RKO (cell line): ENCODE measurements at regions not wholly inside any gene's neighbourhood (a gene's known extent, or its start where the extent isn't known, plus 50 kb on each side); places are given as distances from the start of the nearest gene placed in this dataset.

Experiments used
- DNase-seq: peaks from one replicate; pipeline ENCODE4 v3.0.0-alpha.2; 2016; ENCODE audit warnings: low spot score

DNA sequence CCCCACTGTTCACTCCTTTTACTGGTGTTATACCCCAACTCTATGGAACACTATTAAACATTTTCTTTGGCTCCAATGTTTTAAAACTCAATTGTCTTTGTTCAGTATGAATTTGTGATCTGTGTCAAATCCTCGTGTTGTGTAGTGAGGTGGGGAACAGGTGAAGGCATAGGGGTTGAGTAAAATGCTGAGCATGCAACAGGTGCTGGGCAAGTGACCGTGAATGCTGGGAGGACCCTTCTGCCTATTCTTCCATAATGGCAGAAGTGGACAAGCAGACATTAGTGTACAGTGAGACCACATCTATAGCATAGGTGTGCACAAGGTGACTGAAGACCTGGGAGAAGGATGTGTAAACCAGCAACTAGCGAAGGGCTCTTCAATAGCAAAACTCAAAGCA is 1188.0 kb downstream of the UQCRFS1 start:
- no peak for DNase-seq

DNA sequence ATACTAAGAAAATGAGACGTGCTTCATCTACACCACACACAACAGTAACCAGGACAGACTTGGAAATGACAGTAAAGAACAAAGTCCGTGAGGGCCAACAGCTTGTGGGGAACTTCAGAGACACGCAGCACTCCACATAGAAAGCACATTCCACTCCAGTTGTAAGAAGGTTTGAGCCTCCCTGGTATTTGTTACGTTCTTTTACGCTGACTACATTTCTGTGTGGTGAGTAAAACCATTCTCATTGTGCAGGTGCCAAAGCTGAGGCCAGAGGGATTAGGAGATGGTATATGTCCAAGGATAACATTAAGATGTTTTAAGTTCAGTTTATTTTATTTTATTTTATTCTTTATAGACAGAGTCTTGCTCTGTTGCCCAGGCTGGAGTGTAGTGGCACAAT is 1189.9 kb downstream of the UQCRFS1 start:
- DNase-seq = no peak

DNA sequence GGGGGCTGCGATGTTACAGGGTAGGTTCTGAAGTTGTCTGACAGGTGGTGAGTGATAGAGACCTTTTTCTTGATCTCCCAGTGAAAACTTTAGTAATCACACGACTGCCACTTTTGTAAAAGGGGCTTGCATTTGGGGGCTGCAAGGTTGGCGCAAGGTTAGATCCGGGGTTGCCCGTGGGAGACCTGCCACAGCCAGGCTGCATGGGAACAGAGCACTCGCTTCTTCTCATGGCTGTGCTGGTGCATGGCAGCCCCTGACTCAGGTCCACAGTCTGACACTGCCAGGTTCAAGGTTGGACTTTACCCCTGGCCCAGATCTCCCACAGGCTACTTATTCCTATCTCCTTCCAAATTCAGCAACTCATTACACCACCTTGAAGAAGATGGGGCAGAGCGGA is 1190.4 kb downstream of the UQCRFS1 start:
- no peak for DNase-seq

DNA sequence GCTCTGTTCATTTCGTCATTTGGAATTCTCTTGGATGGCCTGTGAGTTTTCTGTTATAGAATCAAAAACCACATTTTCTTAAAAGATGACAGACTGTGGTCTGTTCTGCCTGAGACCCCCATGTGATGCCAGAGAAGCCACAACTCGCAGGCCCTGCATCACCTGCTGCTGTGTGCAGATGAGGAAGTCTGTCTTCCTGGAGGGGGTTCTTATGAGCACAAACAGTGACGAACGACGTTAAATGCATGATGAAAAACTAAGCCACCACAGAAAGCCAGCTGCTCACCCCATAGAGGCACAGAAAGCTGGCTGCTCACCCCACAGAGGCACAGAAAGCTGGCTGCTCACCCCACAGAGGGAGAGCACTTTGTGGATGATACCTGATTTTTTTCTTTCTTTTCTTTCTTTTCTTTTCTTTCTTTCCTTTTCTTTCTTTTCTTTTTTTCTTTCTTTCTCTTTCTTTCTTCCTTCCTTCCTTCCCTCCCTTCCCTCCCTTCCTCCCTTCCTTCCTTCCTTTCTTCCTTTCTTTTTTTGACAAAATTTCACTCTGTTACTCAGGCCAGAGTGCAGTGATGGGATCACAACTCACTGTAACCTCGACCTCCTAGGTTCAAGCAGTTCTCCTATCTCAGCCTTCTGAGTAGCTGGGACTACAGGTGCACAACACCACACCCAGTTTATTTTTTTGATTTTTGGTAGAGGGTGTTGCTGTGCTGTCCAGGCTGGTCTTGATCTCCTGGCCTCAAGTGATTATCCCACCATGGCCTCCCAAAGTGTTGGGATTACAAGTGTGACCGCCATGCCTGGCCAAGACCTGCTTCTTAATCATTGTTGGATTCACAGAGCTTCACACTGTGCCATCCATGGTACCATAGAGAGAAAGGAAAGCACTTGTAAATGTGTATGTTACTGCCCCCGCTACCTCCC is 1191.4 kb downstream of the UQCRFS1 start:
- DNase-seq = no peak

DNA sequence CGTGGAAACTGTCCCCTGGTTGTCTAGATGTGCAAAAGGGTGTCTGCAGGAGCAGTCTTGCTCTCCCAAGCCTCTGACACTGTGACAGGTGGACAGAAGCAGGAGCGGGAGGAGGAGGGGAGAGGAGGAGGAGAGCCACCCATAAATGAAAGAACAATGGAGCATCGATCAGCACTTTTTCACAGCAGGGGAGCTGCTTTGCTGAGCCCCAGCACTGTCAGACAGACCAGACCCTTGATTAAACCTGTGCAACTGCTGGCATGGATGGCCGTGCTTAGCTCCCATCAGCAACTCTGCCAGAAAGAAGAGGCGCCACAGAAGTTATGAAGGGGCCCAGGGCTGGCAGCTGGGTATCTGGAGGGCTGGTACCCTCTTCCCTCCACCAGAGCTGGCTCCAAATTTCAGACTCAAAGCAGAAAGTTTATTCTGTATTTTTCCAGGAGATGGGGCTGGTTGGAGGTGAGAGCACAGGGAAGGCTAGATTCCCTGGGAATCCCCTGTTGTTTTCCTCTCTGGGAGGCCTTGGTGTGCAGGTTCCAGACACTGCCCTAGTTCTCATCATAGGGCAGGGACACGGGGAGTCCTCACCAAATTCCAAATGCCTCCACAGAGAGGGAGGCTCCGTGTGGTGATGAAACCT is 1192.2 kb downstream of the UQCRFS1 start:
- no peak for DNase-seq

DNA sequence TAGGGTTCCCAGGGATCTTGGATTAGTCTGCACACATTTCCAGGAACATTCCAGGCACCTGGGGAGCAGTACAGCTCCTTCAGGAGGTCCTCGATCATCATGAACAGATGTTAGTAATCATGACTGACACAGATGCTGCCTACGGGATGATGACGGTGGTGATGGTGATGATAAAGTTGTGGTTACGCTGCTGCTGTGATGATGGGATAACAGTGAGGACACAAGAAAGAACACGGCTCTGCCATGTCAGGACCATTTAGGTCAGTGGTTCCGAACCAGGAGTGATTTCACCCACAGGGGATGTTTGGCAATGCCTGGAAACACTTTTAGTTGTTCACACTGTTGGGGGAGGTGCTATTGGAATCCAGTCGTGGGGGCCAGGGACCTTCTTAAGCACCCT is 1193.0 kb downstream of the UQCRFS1 start:
- DNase-seq = no peak

DNA sequence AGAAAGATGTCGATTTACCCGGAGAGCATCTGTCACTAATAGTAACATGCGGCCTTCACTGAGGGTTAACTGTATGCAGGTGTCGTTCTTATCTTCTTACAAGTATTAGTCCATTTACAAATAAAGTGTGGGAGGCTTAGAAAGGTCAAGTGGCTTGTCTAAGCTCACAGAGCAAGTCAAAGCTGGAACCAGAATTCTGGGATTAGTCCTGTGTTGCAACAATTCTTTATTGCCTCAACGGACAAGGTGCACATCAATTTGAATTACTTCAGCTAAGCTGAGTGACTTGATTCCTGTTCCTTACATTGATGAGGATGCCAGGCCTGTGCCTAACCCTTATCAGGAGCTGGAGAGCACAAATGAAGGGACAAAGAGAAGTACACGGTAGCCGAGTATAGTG is 1193.6 kb downstream of the UQCRFS1 start:
- DNase-seq = no peak

DNA sequence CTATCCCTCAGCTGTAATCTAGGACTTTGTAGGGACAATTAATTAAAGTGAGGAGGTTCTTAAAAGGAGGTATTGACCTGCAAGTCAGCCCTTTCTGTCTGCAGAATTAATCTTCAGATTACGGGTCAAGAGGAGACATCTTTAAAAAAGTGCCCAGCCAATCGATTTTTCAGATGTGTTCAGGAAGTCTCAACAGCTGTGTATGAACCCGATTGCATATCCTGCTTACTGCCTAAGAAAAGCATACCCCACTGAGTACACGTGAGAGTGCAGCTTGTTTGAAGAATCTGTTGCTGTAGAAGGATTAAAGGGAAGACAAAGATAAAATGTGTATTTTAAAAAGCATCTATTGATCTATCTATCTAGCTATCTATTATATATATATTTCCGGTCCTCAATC is 1194.5 kb downstream of the UQCRFS1 start:
- DNase-seq = no peak

DNA sequence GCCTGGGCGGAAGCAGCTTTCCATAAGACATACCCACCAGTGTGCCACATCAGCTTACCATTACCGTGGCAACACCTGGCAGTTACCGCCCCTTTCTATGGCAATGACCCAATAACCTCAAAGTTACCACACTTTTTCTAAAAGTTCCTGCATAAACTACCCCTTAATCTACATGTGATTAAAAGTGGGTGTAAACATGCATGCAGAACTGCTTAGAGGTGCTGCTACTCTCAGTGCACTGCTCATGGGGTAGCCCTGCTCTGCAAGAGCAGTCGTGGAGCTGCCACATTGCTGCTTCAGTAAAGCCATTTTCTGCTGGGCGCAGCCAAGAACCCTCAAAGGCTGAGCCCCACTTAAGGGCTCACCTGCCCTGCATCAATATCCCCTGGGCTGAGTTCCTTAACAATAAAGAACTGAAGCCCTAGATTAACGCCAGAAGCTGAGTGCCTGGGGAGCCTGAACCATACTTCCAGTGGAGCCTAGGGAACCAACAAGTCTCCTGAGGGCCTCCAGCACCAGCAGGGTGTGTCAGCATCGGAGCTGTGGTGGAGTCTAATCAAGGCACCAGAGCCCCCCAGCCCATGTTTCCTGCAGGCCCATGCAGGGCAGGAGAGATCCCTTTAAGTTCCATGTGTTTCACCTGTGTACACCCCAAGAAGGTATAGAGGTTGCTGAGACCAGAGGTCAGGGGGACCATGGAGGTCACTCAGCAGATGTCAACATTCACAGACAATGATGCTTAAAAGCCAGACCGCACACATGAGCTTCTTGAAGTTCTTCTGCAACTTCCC is 1198.1 kb downstream of the UQCRFS1 start:
- DNase-seq = no peak

DNA sequence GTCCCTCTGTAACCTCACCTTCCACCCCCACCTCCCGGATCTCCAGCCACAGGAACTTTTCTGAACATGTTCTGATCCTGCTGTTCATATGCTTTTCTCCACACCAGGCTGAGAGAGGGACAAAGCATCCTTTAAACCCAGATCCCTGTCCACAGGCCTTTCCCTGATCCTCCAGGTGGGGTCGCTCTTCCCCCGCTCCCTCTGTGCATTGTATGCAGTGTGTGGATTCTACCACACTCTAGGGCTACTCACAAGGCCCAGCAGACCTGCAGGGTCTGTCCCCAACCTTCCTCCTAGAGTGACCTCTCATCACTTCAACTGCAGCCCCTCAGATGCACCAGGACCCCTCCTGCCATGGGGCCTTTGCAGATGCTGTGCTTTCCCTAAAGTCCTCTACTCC is 1200.6 kb downstream of the UQCRFS1 start:
- no peak for DNase-seq

DNA sequence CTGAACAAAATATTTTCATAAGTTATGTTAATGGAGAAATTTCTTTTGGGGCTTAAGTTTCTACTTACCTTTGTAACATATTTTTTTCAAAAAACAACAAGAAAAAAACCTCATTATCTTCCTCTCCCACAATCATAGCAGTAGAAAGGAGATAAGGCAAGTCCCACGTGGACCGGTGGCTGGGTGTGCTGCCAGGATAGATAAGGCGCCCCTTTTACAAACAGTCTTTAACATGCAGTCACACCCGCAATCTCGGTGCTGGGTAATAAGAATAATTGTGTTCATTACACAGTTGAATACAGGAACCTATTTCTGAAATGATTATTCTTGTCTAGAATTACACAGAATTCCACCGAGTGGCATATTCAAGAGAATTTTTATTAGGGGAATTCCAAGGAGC is 1202.3 kb downstream of the UQCRFS1 start:
- no peak for DNase-seq

DNA sequence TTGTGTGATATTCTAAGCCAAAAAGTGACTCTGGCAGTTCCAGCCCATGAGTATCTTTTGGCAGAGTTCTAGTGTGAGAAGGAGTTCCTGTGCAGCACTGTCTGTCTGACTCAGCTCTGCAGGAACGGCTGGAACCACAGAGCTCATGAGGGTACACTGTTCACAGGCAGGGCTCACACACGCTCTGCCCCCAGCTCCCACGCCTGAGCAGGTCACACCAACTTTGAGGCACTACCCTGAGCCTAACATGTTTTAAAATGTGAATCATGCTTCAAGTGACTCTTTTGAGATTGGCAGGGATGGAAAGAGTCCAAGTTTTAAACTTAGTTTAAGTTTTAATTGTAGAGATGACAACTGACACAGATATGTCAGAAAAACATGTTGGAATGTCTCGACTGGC is 1203.3 kb downstream of the UQCRFS1 start:
- DNase-seq = no peak

DNA sequence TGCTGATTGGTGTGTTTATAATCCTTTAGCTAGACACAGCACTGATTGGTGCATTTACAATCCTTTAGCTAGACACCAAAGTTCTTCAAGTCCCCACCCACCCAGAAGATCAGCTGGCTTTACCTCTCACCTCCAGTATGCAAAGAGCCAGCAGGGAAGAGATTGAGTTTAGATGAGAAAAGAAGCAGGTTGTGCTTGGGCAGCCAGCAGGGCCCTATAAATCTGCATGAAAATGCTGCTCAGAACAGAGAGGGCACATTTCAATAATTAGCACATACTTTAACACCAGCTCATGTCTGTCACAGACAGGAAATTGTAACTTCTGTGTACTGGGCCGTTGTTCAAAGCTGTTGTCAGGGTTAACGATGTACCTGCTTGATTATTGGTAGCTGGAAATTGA is 1204.3 kb downstream of the UQCRFS1 start:
- no peak for DNase-seq

DNA sequence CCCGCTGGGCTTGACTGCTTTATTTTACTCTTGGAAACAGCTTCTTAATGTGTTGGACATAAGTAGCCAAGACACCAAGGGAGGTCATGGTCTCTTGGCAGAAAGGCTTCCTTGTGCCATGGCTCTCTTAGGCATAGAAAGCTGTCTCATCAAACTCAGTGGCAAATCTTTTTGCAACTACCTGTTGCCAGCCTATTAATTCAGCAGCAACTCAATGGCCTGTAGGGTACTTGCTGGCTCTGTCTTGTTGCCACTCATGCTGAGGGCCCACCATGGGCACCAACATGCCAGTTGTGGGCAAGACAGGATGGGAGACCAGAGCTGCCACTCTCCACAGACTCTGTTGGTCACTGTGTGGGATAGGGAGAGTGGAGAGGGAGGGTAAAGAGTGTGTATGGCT is 1209.4 kb downstream of the UQCRFS1 start:
- DNase-seq = no peak

DNA sequence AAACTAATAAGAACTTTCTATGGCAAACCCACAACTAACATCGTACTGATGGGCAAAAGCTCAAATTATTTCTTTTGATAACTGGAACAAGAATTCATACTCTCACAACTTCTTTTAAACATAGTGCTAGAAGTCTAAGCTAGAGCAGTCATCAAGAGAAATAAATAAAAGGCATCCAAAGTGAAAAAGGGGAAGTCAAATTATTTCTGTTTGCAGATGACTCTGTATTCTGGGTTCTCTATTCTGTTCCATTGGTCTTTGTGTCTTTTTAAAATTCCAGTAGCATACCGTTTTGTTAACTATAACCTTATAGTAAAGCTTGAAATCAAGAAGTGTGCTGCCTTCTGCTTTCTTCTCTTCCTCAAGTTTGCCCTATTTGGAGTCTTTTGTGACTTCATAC is 1215.9 kb downstream of the UQCRFS1 start:
- no peak for DNase-seq

DNA sequence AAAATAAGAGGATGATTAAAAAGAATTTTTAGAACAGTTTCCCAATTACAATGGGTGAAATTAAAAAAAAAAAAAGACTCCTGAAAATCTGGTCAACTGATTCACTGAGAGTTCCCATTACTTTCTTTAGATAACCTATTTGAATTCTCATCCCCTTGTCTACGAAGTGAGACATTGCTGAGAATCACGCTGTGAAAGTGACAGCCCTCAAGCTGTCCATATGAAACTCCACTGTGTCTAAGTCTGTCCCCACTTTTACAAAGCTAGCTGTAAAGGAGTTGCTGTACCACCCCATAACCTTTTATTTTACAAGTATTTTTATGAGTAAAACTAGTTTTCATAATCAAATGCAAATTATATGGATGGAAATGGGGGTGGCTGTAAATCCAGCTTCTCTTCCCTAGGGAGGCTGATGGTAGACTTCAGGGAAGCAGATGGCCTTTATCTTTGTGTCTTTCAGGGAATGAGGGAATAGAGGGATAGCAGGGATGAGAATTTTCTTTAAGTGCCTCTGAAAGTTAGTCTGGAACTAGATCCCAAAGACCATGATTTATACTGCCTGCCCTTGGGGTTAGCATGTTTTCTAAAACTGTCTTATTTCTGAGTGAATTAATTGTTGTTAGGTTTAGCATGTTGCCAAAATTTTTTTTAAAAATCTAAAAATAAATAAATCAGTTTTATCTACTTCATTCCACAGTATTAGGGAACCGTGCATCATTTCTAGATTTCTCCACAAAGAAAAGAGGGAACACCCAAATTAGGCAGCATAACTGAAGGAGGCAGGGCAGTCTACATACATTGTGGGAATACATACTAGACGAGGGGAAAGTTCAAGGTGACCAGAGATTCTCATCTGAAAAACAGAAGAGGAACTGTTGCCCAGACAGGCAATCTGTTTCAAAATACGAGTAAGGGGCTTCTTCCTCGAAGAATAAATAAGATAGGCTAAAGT is 1219.1 kb downstream of the UQCRFS1 start:
- no peak for DNase-seq

DNA sequence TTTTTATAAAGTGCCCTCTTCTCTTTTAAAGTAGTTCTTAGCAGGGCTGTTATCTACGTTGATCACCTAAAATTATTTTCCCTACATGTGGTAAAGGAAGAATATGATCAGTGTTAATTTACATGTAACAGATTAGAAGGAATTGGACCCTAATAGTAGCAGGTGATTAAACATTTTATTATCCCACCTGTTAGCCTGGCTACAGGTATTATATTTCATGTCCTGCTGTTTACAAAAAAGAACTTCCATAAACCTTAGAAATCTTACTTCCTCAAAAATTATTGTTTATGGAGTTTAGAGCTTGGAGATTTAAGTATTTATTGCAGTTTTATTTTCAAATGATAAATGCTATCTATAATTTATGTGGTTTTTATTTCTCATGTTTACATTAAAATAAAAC is 1226.7 kb downstream of the UQCRFS1 start:
- DNase-seq = no peak

DNA sequence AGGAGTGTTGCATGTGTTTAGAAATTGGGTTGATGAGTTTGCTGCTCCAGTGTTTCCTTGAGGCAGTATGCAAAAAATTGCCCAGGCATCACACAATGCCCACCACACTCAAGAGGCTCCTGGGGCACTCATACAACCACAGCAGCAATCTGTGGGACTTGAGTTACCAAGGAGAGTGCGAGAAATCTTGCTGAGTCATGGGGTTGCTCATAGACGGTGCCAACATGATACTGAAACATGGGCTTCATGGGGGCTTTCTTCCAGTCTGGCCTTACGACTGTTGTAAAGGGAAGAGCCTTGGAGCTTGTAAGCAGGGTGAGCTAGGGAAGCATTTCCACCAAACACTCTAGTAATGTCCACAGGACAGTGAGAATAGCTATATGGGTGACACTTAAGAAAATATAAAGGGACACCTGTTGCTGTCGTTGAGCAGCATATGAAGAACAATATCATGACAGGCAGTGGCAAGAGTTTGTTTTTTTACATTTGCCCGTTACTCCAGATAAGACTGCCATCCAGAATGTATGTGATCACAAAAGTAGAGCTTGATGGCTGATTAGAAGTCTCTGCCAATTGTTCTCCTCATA is 1237.4 kb downstream of the UQCRFS1 start:
- DNase-seq = no peak

DNA sequence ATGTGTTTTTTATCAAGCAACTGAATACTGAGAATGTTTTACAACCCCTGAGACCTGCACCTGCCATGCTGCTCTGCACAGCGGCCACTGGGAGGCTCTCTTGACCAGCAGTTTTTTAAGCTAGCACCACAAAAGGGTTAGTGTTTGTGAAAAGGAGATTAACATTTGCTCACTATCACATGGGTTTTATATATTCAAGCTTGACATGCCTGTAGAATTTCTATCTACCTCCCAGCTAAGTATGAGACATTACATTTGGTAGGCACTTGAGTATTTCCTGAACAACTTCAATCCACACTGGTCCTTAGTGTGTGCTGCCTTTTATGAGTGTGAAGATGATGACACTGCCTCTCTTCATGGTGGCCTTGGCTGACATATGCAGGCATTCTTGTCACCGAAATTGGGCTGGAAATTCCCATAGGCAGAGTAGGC is 1238.9 kb downstream of the UQCRFS1 start:
- DNase-seq = peak; percentile 60

DNA sequence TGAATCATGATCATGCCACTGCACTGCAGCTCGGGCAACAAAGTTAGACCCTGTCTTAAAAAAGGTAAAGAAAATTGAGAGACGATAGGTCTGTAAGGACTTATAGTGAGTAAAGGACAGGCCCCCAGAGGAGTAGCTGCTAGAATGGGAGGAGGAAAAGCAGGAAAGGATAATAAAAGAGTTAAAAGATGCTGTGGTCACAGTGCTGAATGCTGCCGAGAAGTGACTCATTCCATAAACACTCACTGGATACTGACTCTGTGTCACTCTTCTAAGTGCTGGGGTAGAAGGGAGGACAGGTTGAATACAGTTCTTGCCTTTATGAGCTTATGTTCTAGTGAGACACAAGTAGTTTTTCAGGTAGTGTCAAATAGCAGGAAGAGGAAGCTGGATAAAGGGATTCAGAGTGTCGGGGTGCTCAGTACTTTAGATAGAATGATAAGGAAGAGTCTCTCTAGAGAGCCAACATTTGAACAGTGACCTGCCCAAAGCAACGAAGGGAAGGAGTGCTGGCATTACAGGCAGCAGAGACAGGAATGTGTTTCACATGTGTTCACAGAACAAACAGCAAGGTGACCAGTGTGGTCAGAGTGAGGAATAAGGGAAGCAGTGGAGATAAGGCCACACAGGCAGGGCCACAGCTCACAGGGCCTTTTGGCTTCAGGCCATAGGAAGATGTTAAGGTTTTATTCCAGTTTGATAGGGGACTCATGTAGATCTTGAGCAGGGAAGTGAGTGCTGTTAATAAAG is 1240.5 kb downstream of the UQCRFS1 start:
- peak; percentile 60 for DNase-seq

DNA sequence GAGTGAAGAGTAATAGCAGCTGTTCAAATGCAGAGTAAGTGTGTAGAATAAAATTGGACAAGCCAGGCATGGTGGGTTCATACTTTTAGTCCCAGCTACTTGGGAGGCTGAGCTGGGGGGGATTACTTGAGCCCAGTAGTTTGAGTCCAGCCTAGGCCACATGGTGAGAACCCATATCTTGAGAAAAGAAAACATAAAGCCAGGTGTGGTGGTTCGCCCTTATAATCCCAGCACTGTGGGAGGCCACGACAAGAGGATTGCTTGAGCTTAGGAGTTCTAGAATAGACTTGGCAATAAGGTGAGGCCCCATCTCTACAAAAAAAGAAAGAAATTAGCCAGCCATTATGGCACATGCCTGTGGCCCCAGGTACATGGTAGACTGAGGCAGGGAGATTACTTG is 1241.1 kb downstream of the UQCRFS1 start:
- no peak for DNase-seq
